ENCODE measurements at regions not wholly inside any gene's neighbourhood (a gene's known extent, or its start where the extent isn't known, plus 50 kb on each side); places are given as distances from the start of the nearest gene placed in this dataset.

DNA sequence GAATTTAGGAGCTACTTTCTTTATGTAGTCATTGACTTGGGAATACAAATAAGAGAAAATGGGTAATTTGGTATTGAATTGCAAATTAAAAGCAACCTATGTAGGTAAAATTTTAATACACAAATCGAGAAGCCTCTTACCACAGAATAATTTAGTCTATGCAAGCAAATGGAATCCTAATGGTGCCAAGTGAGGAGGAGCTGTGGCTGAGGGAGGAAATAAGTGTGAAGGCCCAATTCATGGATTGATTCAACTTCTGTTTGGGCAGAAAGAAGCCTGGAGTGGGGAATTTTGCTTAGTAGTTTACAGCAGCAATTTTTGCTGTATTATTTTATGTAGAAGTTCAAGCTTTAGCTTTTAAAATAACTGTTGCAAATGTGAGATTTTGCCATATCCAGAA is 291.9 kb downstream of the OXSM start:
- ChIA-PET CTCF (no interaction called here), POLR2A (ENCODE audit: unreplicated experiment) (no interaction called here)
- no peaks in the 10 kb centered on the region for H3K9me2 ChIP-seq (replicated peaks; ENCODE audit: low read length)
- no peaks in the 10 kb centered on the region for H3K4me1 ChIP-seq (ENCODE audit: insufficient read depth, low read length)
- no peaks in the 10 kb centered on the region for H3F3A ChIP-seq (ENCODE audit: low read length, unreplicated experiment)
- H4K20me1 ChIP-seq (ENCODE audit: low read length) = no peaks in the 10 kb centered on the region
- H3K79me2 ChIP-seq (ENCODE audit: low read length) = no peaks in the 10 kb centered on the region
- H3K27me3 ChIP-seq (ENCODE audit: low read length) = no peaks in the 10 kb centered on the region
- no peak for DNase-seq
- ATAC-seq = no peak
- peaks cover 23% of the 10 kb centered on the region; the same call in 1 of the 2 replicates for H3K9me3 ChIP-seq (ENCODE audit: low read length)
- no peaks in the 10 kb centered on the region for H3K36me3 ChIP-seq (ENCODE audit: low read depth, low read length)
- no TSS peak for BruUV-seq (replicated peaks)
- intact Hi-C loops (cut with micrococcal nuclease) = no loop called here
- no peak overlapping the region for H3K4me3 ChIP-seq (ENCODE audit: low read length)
- no peak overlapping the region for H3K27ac ChIP-seq (ENCODE audit: low read length)
- TF ChIP-seq EZH2 (IDR thresholded peaks at IDR 0.05; ENCODE audit: low read length, unreplicated experiment) (no peak), EZH2phosphoT487 (IDR thresholded peaks at IDR 0.05; ENCODE audit: borderline replicate concordance, low read length) (no peak)
- TF ChIP-seq, protein P1, sequence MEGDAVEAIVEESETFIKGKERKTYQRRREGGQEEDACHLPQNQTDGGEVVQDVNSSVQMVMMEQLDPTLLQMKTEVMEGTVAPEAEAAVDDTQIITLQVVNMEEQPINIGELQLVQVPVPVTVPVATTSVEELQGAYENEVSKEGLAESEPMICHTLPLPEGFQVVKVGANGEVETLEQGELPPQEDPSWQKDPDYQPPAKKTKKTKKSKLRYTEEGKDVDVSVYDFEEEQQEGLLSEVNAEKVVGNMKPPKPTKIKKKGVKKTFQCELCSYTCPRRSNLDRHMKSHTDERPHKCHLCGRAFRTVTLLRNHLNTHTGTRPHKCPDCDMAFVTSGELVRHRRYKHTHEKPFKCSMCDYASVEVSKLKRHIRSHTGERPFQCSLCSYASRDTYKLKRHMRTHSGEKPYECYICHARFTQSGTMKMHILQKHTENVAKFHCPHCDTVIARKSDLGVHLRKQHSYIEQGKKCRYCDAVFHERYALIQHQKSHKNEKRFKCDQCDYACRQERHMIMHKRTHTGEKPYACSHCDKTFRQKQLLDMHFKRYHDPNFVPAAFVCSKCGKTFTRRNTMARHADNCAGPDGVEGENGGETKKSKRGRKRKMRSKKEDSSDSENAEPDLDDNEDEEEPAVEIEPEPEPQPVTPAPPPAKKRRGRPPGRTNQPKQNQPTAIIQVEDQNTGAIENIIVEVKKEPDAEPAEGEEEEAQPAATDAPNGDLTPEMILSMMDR (conservative IDR thresholded peaks at IDR 0.05; ENCODE audit: low read depth, low read length) = no peak
- H3K4me2 ChIP-seq (ENCODE audit: low read length) = no peak overlapping the region
- H2AFZ ChIP-seq (ENCODE audit: low read length) = no peak overlapping the region
- H3K9ac ChIP-seq (ENCODE audit: low read length) = no peak overlapping the region

DNA sequence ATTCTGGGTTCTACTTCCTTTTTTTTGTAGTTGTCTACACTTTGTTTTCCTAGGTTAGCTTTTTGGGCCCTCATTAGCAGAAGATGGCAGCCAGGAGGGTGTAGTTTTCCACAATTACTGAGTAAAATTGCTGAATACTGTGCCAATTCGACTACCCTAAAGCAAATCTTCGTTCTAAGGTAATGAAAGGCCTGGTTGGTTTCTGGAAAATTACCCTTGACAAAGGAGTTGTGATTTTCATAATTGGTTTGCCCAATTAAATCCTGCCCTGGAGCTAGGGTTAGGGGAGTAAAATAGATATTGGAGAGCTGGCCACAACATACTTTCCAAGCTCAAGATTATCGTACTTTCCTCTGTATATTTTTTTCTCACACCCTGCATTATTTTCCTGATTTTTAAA is 293.0 kb downstream of the OXSM start:
- Histone ChIP-seq H3K9me3 (ENCODE audit: low read length) (peaks cover 23% of the 10 kb centered on the region; the same call in 1 of the 2 replicates), H3K36me3 (ENCODE audit: low read depth, low read length) (no peaks in the 10 kb centered on the region), H3K79me2 (ENCODE audit: low read length) (no peaks in the 10 kb centered on the region), H3K4me1 (ENCODE audit: insufficient read depth, low read length) (no peaks in the 10 kb centered on the region), H4K20me1 (ENCODE audit: low read length) (no peaks in the 10 kb centered on the region), H3K27ac (ENCODE audit: low read length) (no peak overlapping the region), H3K4me3 (ENCODE audit: low read length) (no peak overlapping the region), H3K4me2 (ENCODE audit: low read length) (no peak overlapping the region), H3K9me2 (replicated peaks; ENCODE audit: low read length) (no peaks in the 10 kb centered on the region), H3F3A (ENCODE audit: low read length, unreplicated experiment) (no peaks in the 10 kb centered on the region), H2AFZ (ENCODE audit: low read length) (no peak overlapping the region), H3K27me3 (ENCODE audit: low read length) (no peaks in the 10 kb centered on the region), H3K9ac (ENCODE audit: low read length) (no peak overlapping the region)
- DNase-seq (no peak), ATAC-seq (no peak)
- CTCF ChIA-PET = no interaction called here
- TF ChIP-seq EZH2 (IDR thresholded peaks at IDR 0.05; ENCODE audit: low read length, unreplicated experiment) (no peak), EZH2phosphoT487 (IDR thresholded peaks at IDR 0.05; ENCODE audit: borderline replicate concordance, low read length) (no peak)
- TF ChIP-seq, protein P1 (conservative IDR thresholded peaks at IDR 0.05; ENCODE audit: low read depth, low read length) = no peak
- POLR2A ChIA-PET (ENCODE audit: unreplicated experiment) = no interaction called here
- intact Hi-C loops (cut with micrococcal nuclease) = no loop called here
- BruUV-seq (replicated peaks) = no TSS peak

DNA sequence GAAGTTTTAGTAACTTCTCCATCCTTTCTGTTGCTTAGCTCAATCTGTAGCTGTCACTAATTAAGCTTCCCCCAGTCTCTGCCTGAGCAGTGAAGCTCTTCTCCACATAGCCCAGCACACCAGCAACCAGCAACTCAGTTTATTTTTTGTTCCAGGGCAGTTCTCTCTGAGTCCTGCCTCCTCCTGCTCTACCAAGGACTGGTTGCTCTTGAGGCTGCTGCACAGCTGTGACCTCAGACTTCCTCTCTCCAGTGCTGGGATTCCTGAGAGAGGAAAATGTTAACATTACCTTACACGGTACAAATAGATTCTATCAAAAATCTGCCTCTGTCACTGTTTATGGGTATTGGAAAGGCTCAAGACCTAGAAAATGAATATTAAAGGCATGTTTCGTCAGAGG is 294.7 kb downstream of the OXSM start:
- Histone ChIP-seq H4K20me1 (ENCODE audit: low read length) (no peaks in the 10 kb centered on the region), H3K4me2 (ENCODE audit: low read length) (no peak overlapping the region), H3K9me3 (ENCODE audit: low read length) (peaks cover 28% of the 10 kb centered on the region; the same call in 1 of the 2 replicates), H3F3A (ENCODE audit: low read length, unreplicated experiment) (no peaks in the 10 kb centered on the region), H3K4me1 (ENCODE audit: insufficient read depth, low read length) (no peaks in the 10 kb centered on the region), H3K36me3 (ENCODE audit: low read depth, low read length) (no peaks in the 10 kb centered on the region), H3K27ac (ENCODE audit: low read length) (no peak overlapping the region), H3K27me3 (ENCODE audit: low read length) (no peaks in the 10 kb centered on the region), H3K9me2 (replicated peaks; ENCODE audit: low read length) (no peaks in the 10 kb centered on the region), H3K4me3 (ENCODE audit: low read length) (no peak overlapping the region), H2AFZ (ENCODE audit: low read length) (no peak overlapping the region), H3K9ac (ENCODE audit: low read length) (no peak overlapping the region), H3K79me2 (ENCODE audit: low read length) (no peaks in the 10 kb centered on the region)
- ChIA-PET CTCF (no interaction called here), POLR2A (ENCODE audit: unreplicated experiment) (no interaction called here)
- intact Hi-C loops (cut with micrococcal nuclease) = no loop called here
- BruUV-seq (replicated peaks) = no TSS peak
- DNase-seq (no peak), ATAC-seq (no peak)
- TF ChIP-seq EZH2phosphoT487 (IDR thresholded peaks at IDR 0.05; ENCODE audit: borderline replicate concordance, low read length) = no peak
